Thoracic aorta (tissue), 2 donors: ENCODE measurements at regions not wholly inside any gene's neighbourhood (a gene's known extent, or its start where the extent isn't known, plus 50 kb on each side); places are given as distances from the start of the nearest gene placed in this dataset.

Experiments used
- ATAC-seq: fragments of 150-250 bp; one replicate; pipeline ENCODE4 v1.8.0; 2017; ENCODE audit warnings: low read depth; ENCODE audit not compliant: insufficient number of reproducible peaks, low FRiP score
- DNase-seq: peaks from one replicate; pipeline ENCODE4 v3.0.0-alpha.2; 2020; ENCODE audit warnings: low spot score
- H3K27ac ChIP-seq, 2 donors: fragments of 200-600 bp; sonication (generic); 1 replicate in 1 of 2; 2 replicates in 1 of 2; pipeline ENCODE4 v1.5.1; 2016; ENCODE audit warnings: mild to moderate bottlenecking in 2 of 2, moderate library complexity in 2 of 2
- H3K27me3 ChIP-seq: fragments of 200-600 bp; sonication (generic); replicated peaks from 2 replicates; pipeline ENCODE4 v1.6.0; 2016; ENCODE audit warnings: mild to moderate bottlenecking; ENCODE audit not compliant: insufficient read depth
- H3K36me3 ChIP-seq: fragments of 200-600 bp; sonication (generic); one replicate; pipeline ENCODE4 v1.5.1; 2016
- H3K4me1 ChIP-seq, 2 donors: fragments of 200-600 bp; sonication (generic); 1 replicate in 1 of 2; 2 replicates in 1 of 2; pipeline versions ENCODE4 v1.5.1 to v1.6.0; 2016; ENCODE audit warnings: low read depth in 2 of 2, mild to moderate bottlenecking in 1 of 2; ENCODE audit not compliant: control insufficient read depth in 1 of 2
- H3K4me3 ChIP-seq: fragments of 200-600 bp; sonication (generic); 2 replicates; pipeline ENCODE4 v1.5.1; 2016; ENCODE audit warnings: mild to moderate bottlenecking
- H3K9me3 ChIP-seq: fragments of 200-600 bp; sonication (generic); 2 replicates; pipeline ENCODE4 v1.5.1; 2016
- CTCF ChIP-seq: fragments of 200-600 bp; sonication (generic); IDR thresholded peaks from one replicate; pipeline ENCODE4 v1.5.1; 2019; ENCODE audit warnings: antibody characterized with exemption

- Histone ChIP-seq H3K9me3 (no peaks in the 10 kb centered on the region), H3K4me1 (no peaks in the 10 kb centered on the region), H3K36me3 (no peaks in the 10 kb centered on the region), H3K27me3 (no peaks in the 10 kb centered on the region), H3K4me3 (no peak overlapping the region), H3K27ac (no peak overlapping the region)
- no peak for TF ChIP-seq CTCF
- ATAC-seq (no peak), DNase-seq (no peak)
These were observed 147.9 kb upstream of the MYO3A start for GRCh38 chr10:25786161-25786560.

- Histone ChIP-seq H3K4me3 (no peak overlapping the region), H3K27me3 (no peaks in the 10 kb centered on the region), H3K9me3 (no peaks in the 10 kb centered on the region), H3K4me1 (no peaks in the 10 kb centered on the region), H3K27ac (no peak overlapping the region), H3K36me3 (no peaks in the 10 kb centered on the region)
- DNase-seq (no peak), ATAC-seq (no peak)
- no peak for TF ChIP-seq CTCF
These were observed 147.1 kb upstream of the MYO3A start for GRCh38 chr10:25786899-25787298.

- no peaks in the 10 kb centered on the region for H3K36me3 ChIP-seq
- DNase-seq (no peak), ATAC-seq (no peak)
- no peaks in the 10 kb centered on the region for H3K27me3 ChIP-seq
- no peaks in the 10 kb centered on the region for H3K4me1 ChIP-seq
- no peak for TF ChIP-seq CTCF
- no peak overlapping the region for H3K27ac ChIP-seq
- no peak overlapping the region for H3K4me3 ChIP-seq
- H3K9me3 ChIP-seq, result no peaks in the 10 kb centered on the region
These were observed 136.1 kb upstream of the MYO3A start for GRCh38 chr10:25797888-25798429.

GRCh38 chr10:25804505-25804904, 129.5 kb upstream of the MYO3A start:
- ATAC-seq, result no peak

GRCh38 chr10:25805986-25806385, 128.0 kb upstream of the MYO3A start:
- no peaks in the 10 kb centered on the region for H3K9me3 ChIP-seq
- no peak overlapping the region for H3K27ac ChIP-seq
- TF ChIP-seq CTCF, result no peak
- no peaks in the 10 kb centered on the region for H3K4me1 ChIP-seq
- ATAC-seq (no peak), DNase-seq (no peak)
- H3K27me3 ChIP-seq, result no peaks in the 10 kb centered on the region
- no peaks in the 10 kb centered on the region for H3K36me3 ChIP-seq
- no peak overlapping the region for H3K4me3 ChIP-seq

More at GRCh38 chr10:25804505-25804904, 129.5 kb upstream of the MYO3A start:
- no peak for DNase-seq
- H3K9me3 ChIP-seq, result no peaks in the 10 kb centered on the region
- H3K4me1 ChIP-seq, result no peaks in the 10 kb centered on the region
- no peak overlapping the region for H3K4me3 ChIP-seq
- no peaks in the 10 kb centered on the region for H3K27me3 ChIP-seq
- H3K36me3 ChIP-seq, result no peaks in the 10 kb centered on the region
- no peak for TF ChIP-seq CTCF
- no peak overlapping the region for H3K27ac ChIP-seq
